ENCODE measurements at regions not wholly inside any gene's neighbourhood (a gene's known extent, or its start where the extent isn't known, plus 50 kb on each side); places are given as distances from the start of the nearest gene placed in this dataset.

DNA sequence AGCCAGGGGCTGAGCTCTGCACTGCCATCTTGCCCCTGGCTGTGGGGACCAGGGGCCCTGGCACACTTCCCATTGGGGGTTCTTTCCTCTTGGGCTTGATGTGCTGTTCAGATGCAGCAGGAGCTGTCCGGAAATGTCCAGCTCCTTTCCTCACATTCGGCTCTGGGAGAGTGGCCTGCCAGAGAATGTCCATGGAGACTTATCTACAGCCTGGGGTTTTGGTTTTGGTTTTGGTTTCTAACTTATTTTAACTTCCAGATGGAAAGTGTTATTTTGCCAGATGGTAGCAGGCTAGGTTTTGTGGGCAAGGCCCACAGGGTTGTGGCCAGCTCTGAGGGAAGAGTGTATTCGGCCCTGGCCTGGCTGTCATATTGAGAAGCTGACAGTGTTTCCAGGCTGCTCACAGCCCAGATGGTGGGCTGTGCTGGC lies 177.3 kb downstream of the ANKRD30B start:
- Histone ChIP-seq H3K9me3 (ENCODE audit: insufficient read depth, low read length) (no peaks in the 10 kb centered on the region), H4K20me1 (ENCODE audit: low read depth, low read length) (no peaks in the 10 kb centered on the region), H3F3A (ENCODE audit: insufficient read depth) (no peaks in the 10 kb centered on the region), H3K36me3 (ENCODE audit: low read length) (no peaks in the 10 kb centered on the region), H3K27me3 (ENCODE audit: low read length) (no peaks in the 10 kb centered on the region), H3K9me2 (replicated peaks; ENCODE audit: insufficient read depth, low read length) (no peaks in the 10 kb centered on the region), H3K27ac (ENCODE audit: low read depth, low read length) (no peak overlapping the region), H3K9ac (ENCODE audit: low read length) (no peak overlapping the region), H3K79me2 (ENCODE audit: insufficient read depth, low read length) (no peaks in the 10 kb centered on the region), H3K4me3 (ENCODE audit: insufficient read depth, low read length, poor library complexity, severe bottlenecking) (no peak overlapping the region), H3K4me2 (ENCODE audit: low read depth, low read length, poor library complexity, severe bottlenecking) (no peak overlapping the region), H2AFZ (ENCODE audit: low read depth, low read length, severe bottlenecking) (no peak overlapping the region)
- TF ChIP-seq, protein P1, sequence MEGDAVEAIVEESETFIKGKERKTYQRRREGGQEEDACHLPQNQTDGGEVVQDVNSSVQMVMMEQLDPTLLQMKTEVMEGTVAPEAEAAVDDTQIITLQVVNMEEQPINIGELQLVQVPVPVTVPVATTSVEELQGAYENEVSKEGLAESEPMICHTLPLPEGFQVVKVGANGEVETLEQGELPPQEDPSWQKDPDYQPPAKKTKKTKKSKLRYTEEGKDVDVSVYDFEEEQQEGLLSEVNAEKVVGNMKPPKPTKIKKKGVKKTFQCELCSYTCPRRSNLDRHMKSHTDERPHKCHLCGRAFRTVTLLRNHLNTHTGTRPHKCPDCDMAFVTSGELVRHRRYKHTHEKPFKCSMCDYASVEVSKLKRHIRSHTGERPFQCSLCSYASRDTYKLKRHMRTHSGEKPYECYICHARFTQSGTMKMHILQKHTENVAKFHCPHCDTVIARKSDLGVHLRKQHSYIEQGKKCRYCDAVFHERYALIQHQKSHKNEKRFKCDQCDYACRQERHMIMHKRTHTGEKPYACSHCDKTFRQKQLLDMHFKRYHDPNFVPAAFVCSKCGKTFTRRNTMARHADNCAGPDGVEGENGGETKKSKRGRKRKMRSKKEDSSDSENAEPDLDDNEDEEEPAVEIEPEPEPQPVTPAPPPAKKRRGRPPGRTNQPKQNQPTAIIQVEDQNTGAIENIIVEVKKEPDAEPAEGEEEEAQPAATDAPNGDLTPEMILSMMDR (IDR thresholded peaks at IDR 0.05; ENCODE audit: insufficient read depth, low read length, poor library complexity, severe bottlenecking): no peak
- no peak for TF ChIP-seq EZH2phosphoT487 (conservative IDR thresholded peaks at IDR 0.05; ENCODE audit: low read length)

DNA sequence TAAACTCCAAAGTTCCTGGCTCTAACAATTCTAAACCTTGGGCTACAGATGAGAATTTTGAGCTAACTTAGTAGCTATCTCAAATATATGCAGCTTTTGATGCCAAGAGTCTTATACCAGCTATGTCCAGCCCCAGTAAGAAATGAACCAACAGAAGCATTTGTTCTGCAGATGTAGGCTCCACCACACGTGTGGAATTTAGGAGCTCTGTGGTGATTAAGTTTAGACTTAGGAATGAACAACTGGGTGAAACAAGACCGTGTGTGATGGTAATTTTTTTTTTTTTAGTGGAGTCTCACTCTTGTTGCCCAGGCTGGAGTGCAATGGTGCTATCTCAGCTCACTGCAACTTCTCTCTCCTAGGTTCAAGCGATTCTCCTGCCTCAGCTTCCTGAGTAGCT lies 179.7 kb downstream of the ANKRD30B start:
- H3K4me2 ChIP-seq (ENCODE audit: low read depth, low read length, poor library complexity, severe bottlenecking): no peak overlapping the region
- no peak overlapping the region for H2AFZ ChIP-seq (ENCODE audit: low read depth, low read length, severe bottlenecking)
- no peaks in the 10 kb centered on the region for H4K20me1 ChIP-seq (ENCODE audit: low read depth, low read length)
- H3K27ac ChIP-seq (ENCODE audit: low read depth, low read length): no peak overlapping the region
- no peak for TF ChIP-seq EZH2phosphoT487 (conservative IDR thresholded peaks at IDR 0.05; ENCODE audit: low read length)
- TF ChIP-seq, protein P1 (IDR thresholded peaks at IDR 0.05; ENCODE audit: insufficient read depth, low read length, poor library complexity, severe bottlenecking): no peak
- no peaks in the 10 kb centered on the region for H3F3A ChIP-seq (ENCODE audit: insufficient read depth)
- H3K9me3 ChIP-seq (ENCODE audit: insufficient read depth, low read length): no peaks in the 10 kb centered on the region
- H3K9ac ChIP-seq (ENCODE audit: low read length): no peak overlapping the region
- H3K27me3 ChIP-seq (ENCODE audit: low read length): no peaks in the 10 kb centered on the region
- H3K36me3 ChIP-seq (ENCODE audit: low read length): no peaks in the 10 kb centered on the region
- no peak overlapping the region for H3K4me3 ChIP-seq (ENCODE audit: insufficient read depth, low read length, poor library complexity, severe bottlenecking)
- no peaks in the 10 kb centered on the region for H3K9me2 ChIP-seq (replicated peaks; ENCODE audit: insufficient read depth, low read length)
- H3K79me2 ChIP-seq (ENCODE audit: insufficient read depth, low read length): no peaks in the 10 kb centered on the region

DNA sequence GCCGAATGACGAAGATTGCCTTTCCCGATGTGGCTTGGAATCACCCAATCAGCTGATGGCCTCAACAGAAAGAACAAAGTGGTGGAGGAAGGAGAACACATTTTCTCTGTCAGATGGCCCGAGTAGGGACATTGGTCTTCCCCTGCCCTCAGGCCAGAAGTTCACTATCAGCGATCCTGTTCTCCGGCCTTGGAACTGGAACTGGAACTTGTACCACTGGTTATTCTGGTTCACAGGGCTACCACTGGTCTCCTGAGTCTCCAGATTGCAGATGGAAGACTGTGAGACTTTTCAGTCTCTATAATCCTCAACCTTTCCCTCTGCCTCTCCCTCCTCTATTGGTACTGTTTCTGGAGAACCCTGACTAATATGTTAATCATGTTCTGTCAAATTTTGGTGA lies 180.4 kb downstream of the ANKRD30B start:
- Histone ChIP-seq H4K20me1 (ENCODE audit: low read depth, low read length) (no peaks in the 10 kb centered on the region), H3K9ac (ENCODE audit: low read length) (no peak overlapping the region), H3K27me3 (ENCODE audit: low read length) (no peaks in the 10 kb centered on the region), H3K9me3 (ENCODE audit: insufficient read depth, low read length) (no peaks in the 10 kb centered on the region), H3K9me2 (replicated peaks; ENCODE audit: insufficient read depth, low read length) (no peaks in the 10 kb centered on the region), H3K79me2 (ENCODE audit: insufficient read depth, low read length) (no peaks in the 10 kb centered on the region), H2AFZ (ENCODE audit: low read depth, low read length, severe bottlenecking) (no peak overlapping the region), H3K4me3 (ENCODE audit: insufficient read depth, low read length, poor library complexity, severe bottlenecking) (no peak overlapping the region), H3K36me3 (ENCODE audit: low read length) (no peaks in the 10 kb centered on the region), H3K4me2 (ENCODE audit: low read depth, low read length, poor library complexity, severe bottlenecking) (no peak overlapping the region), H3F3A (ENCODE audit: insufficient read depth) (no peaks in the 10 kb centered on the region), H3K27ac (ENCODE audit: low read depth, low read length) (no peak overlapping the region)
- TF ChIP-seq, protein P1 (IDR thresholded peaks at IDR 0.05; ENCODE audit: insufficient read depth, low read length, poor library complexity, severe bottlenecking): no peak
- TF ChIP-seq EZH2phosphoT487 (conservative IDR thresholded peaks at IDR 0.05; ENCODE audit: low read length): no peak
